Activated CD4-positive, CD25-positive, alpha-beta regulatory T cell treated with anti-CD3 and anti-CD28 coated beads, Interleukin-2, amount 50 U/mL, for 72 hours (primary cell): ENCODE measurements at regions not wholly inside any gene's neighbourhood (a gene's known extent, or its start where the extent isn't known, plus 50 kb on each side); places are given as distances from the start of the nearest gene placed in this dataset.
"Not testable (repeated sequence)": the region's sequence is repeated elsewhere in the genome, so short reads cannot be mapped to it uniquely, and the experiment has no call there.

ENCODE experiments used
- DNase-seq: peaks from one replicate; pipeline ENCODE4 v3.0.0; 2021

GRCh38 chr12:111271674-111272418 is 97.0 kb downstream of the PHETA1 start:
- DNase-seq = no peak

GRCh38 chr12:111270774-111271173 is 98.1 kb downstream of the PHETA1 start:
- DNase-seq = no peak

GRCh38 chr12:111270239-111270638 is 98.7 kb downstream of the PHETA1 start:
- no peak for DNase-seq

- DNase-seq = no peak
Observed at GRCh38 chr12:111269718-111270117, 99.2 kb downstream of the PHETA1 start.

- peak; percentile 37 for DNase-seq
Observed at GRCh38 chr12:111268738-111269572, 99.9 kb downstream of the PHETA1 start.

- DNase-seq = no peak
Observed at GRCh38 chr12:111267144-111267543, 101.8 kb downstream of the PHETA1 start.

- no peak for DNase-seq
Observed at GRCh38 chr12:111261911-111262676, 106.8 kb downstream of the PHETA1 start.

- DNase-seq = no peak
Observed at GRCh38 chr12:111260732-111261131, 108.2 kb downstream of the PHETA1 start.

- DNase-seq = no peak
Observed at GRCh38 chr12:111259231-111259630, 109.7 kb downstream of the PHETA1 start.

GRCh38 chr12:111258081-111258480 is 110.8 kb downstream of the PHETA1 start:
- DNase-seq = not testable (repeated sequence)

GRCh38 chr12:111257435-111257902 is 111.4 kb downstream of the PHETA1 start:
- DNase-seq = no peak

- no peak for DNase-seq
Observed at GRCh38 chr12:111256629-111257434, 112.1 kb downstream of the PHETA1 start.

GRCh38 chr12:111255261-111255660 is 113.6 kb downstream of the PHETA1 start:
- DNase-seq = no peak

- DNase-seq = no peak
Observed at GRCh38 chr12:111254106-111254505, 114.8 kb downstream of the PHETA1 start.

GRCh38 chr12:111253213-111253612 is 115.7 kb downstream of the PHETA1 start:
- DNase-seq = no peak

- no peak for DNase-seq
Observed at GRCh38 chr12:111251787-111252186, 117.1 kb downstream of the PHETA1 start.

- DNase-seq = no peak
Observed at GRCh38 chr12:111251058-111251730, 117.7 kb downstream of the PHETA1 start.

GRCh38 chr12:111250251-111250881 is 118.5 kb downstream of the PHETA1 start:
- no peak for DNase-seq

GRCh38 chr12:111249757-111250156 is 119.1 kb downstream of the PHETA1 start:
- no peak for DNase-seq

GRCh38 chr12:111249018-111249370 is 119.9 kb downstream of the PHETA1 start:
- DNase-seq = no peak
